IMR-90 (cell line): ENCODE measurements at regions not wholly inside any gene's neighbourhood (a gene's known extent, or its start where the extent isn't known, plus 50 kb on each side); places are given as distances from the start of the nearest gene placed in this dataset.

Source experiments
- ATAC-seq: fragments of 200-7000 bp; cut with Tn5 transposase; 2 replicates; pipeline ENCODE4 v1.9.1; 2020; ENCODE audit warnings: low read depth, mild to moderate bottlenecking, moderate library complexity
- BruUV-seq: library from RNA; stranded (reverse); fragments of 400-500 nt; replicated peaks from 2 replicates; lab custom pipeline; 2021; lab: Mats Ljungman, UMichigan
- CTCF ChIA-PET: fragments of 300-600 bp; formaldehyde crosslinking; extraction: SDS; loops from one replicate; lab custom pipeline; 2021; ENCODE audit warnings: antibody characterized with exemption; lab: Yijun Ruan, JAX
- POLR2A ChIA-PET: fragments of 300-600 bp; sonication (Branson Sonifier 250); formaldehyde crosslinking; loops from one replicate; lab custom pipeline; 2022; ENCODE audit warnings: antibody characterized with exemption; ENCODE audit not compliant: unreplicated experiment; lab: Charles Lee
- DNase-seq: peaks from one replicate; pipeline ENCODE4 v3.0.0; 2013
- H2AFZ ChIP-seq: replicated peaks from 2 replicates; pipeline ENCODE3; 2013; ENCODE audit warnings: low read length, mild to moderate bottlenecking; ENCODE audit not compliant: poor library complexity
- H2AK5ac ChIP-seq: 2 replicates; pipeline ENCODE4 v1.6.1; 2013; ENCODE audit warnings: low read depth, low read length, inconsistent platforms
- H2AK9ac ChIP-seq: replicated peaks from 2 replicates; pipeline ENCODE3; 2013; ENCODE audit warnings: mild to moderate bottlenecking, low read depth, low read length, moderate library complexity; ENCODE audit not compliant: poor library complexity
- H2BK120ac ChIP-seq: 2 replicates; pipeline ENCODE4 v1.6.1; 2013; ENCODE audit warnings: low read depth, low read length, inconsistent platforms
- H2BK15ac ChIP-seq: 3 replicates; pipeline ENCODE4 v1.6.1; 2013; ENCODE audit warnings: low read depth, low read length, inconsistent platforms
- H2BK20ac ChIP-seq: 2 replicates; pipeline ENCODE4 v1.6.1; 2013; ENCODE audit warnings: low read depth, mild to moderate bottlenecking, inconsistent platforms, low read length, moderate library complexity
- H2BK5ac ChIP-seq: 2 replicates; pipeline ENCODE4 v1.6.1; 2013; ENCODE audit warnings: mild to moderate bottlenecking, low read depth, low read length, inconsistent platforms; ENCODE audit not compliant: poor library complexity, severe bottlenecking
- H3K14ac ChIP-seq: replicated peaks from 2 replicates; pipeline ENCODE4 v1.6.1; 2013; ENCODE audit warnings: low read depth, low read length, inconsistent platforms
- H3K18ac ChIP-seq: 2 replicates; pipeline ENCODE4 v1.6.1; 2013; ENCODE audit warnings: low read depth, low read length, control low read depth
- H3K23ac ChIP-seq: 2 replicates; pipeline ENCODE4 v1.6.1; 2013; ENCODE audit warnings: low read depth, low read length, inconsistent platforms
- H3K27ac ChIP-seq: 2 replicates; pipeline ENCODE4 v1.5.1; 2013; ENCODE audit warnings: mild to moderate bottlenecking, control low read depth, low read length; ENCODE audit not compliant: insufficient read depth
- H3K27me3 ChIP-seq: 2 replicates; pipeline ENCODE4 v1.6.1; 2013; ENCODE audit warnings: low read length; ENCODE audit not compliant: control insufficient read depth, insufficient read depth
- H3K36me3 ChIP-seq: 2 replicates; pipeline ENCODE4 v1.6.1; 2013; ENCODE audit warnings: low read length, mixed read lengths; ENCODE audit not compliant: control insufficient read depth, insufficient read depth
- H3K4ac ChIP-seq: 2 replicates; pipeline ENCODE4 v1.6.1; 2013; ENCODE audit warnings: low read depth, low read length, inconsistent platforms
- H3K4me1 ChIP-seq: 2 replicates; pipeline ENCODE4 v1.6.1; 2013; ENCODE audit warnings: low read length, mixed read lengths; ENCODE audit not compliant: control insufficient read depth, insufficient read depth
- H3K4me2 ChIP-seq: 2 replicates; pipeline ENCODE4 v1.6.1; 2013; ENCODE audit warnings: low read depth, mild to moderate bottlenecking, control low read depth, low read length, moderate library complexity
- H3K4me3 ChIP-seq: 2 replicates; pipeline ENCODE4 v1.5.1; 2013; ENCODE audit warnings: low read depth, mild to moderate bottlenecking, control low read depth, low read length, moderate library complexity; ENCODE audit not compliant: insufficient read depth
- H3K56ac ChIP-seq: 2 replicates; pipeline ENCODE4 v1.6.1; 2013; ENCODE audit warnings: low read length, inconsistent platforms; ENCODE audit not compliant: insufficient read depth; ENCODE audit errors: extremely low read depth
- H3K79me1 ChIP-seq, 2 experiments: 2 replicates each; pipeline ENCODE4 v1.6.1; 2013; ENCODE audit warnings: low read length in 2 of 2, inconsistent platforms in 1 of 2, low read depth in 1 of 2
- H3K9ac ChIP-seq: 2 replicates; pipeline ENCODE4 v1.6.1; 2013; ENCODE audit warnings: low read depth, low read length, control low read depth
- H3K9me1 ChIP-seq: 2 replicates; pipeline ENCODE4 v1.6.1; 2013; ENCODE audit warnings: low read length, inconsistent platforms; ENCODE audit not compliant: insufficient read depth
- H3K9me3 ChIP-seq: 2 replicates; pipeline ENCODE4 v1.6.1; 2013; ENCODE audit warnings: low read length; ENCODE audit not compliant: control insufficient read depth, insufficient read depth
- H4K20me1 ChIP-seq: 2 replicates; pipeline ENCODE4 v1.6.1; 2013; ENCODE audit warnings: low read length, inconsistent platforms; ENCODE audit not compliant: insufficient read depth
- H4K5ac ChIP-seq: 2 replicates; pipeline ENCODE4 v1.6.1; 2013; ENCODE audit warnings: mild to moderate bottlenecking, low read depth, low read length, control low read depth
- H4K8ac ChIP-seq, 2 experiments: 2 replicates each; pipeline ENCODE4 v1.6.1; 2013; ENCODE audit warnings: low read depth in 2 of 2, low read length in 2 of 2, control low read depth in 1 of 2, inconsistent platforms in 1 of 2
- H4K91ac ChIP-seq: 2 replicates; pipeline ENCODE4 v1.6.1; 2013; ENCODE audit warnings: low read depth, low read length, inconsistent platforms; ENCODE audit not compliant: insufficient read depth
- BHLHE40 ChIP-seq: fragments of 150-350 bp; IDR thresholded peaks from 2 replicates; pipeline ENCODE4 v1.6.1; 2016; ENCODE audit warnings: mild to moderate bottlenecking, low read depth, low read length
- CEBPB ChIP-seq: IDR thresholded peaks from 2 replicates; pipeline ENCODE4 v1.6.1; 2012; ENCODE audit warnings: low read depth, low read length, improper control_type of control experiment
- CHD1 ChIP-seq: IDR thresholded peaks from 2 replicates; pipeline ENCODE4 v1.6.1; 2012; ENCODE audit warnings: low read depth, low read length, improper control_type of control experiment
- FOS ChIP-seq: fragments of 150-350 bp; IDR thresholded peaks from 2 replicates; pipeline ENCODE4 v1.6.1; 2016; ENCODE audit warnings: low read depth, low read length
- MAFK ChIP-seq: IDR thresholded peaks from 2 replicates; pipeline ENCODE4 v1.6.1; 2012; ENCODE audit warnings: low read depth, low read length, improper control_type of control experiment
- MAZ ChIP-seq: IDR thresholded peaks from 2 replicates; pipeline ENCODE4 v1.6.1; 2012; ENCODE audit warnings: low read depth, mild to moderate bottlenecking, low read length, improper control_type of control experiment, moderate library complexity, borderline replicate concordance
- MXI1 ChIP-seq: IDR thresholded peaks from 2 replicates; pipeline ENCODE4 v1.6.1; 2012; ENCODE audit warnings: low read depth, mild to moderate bottlenecking, low read length, moderate library complexity, borderline replicate concordance
- POLR2A ChIP-seq: IDR thresholded peaks from 2 replicates; pipeline ENCODE4 v1.6.1; 2012; ENCODE audit warnings: mild to moderate bottlenecking, low read depth, low read length
- RAD21 ChIP-seq: IDR thresholded peaks from 2 replicates; pipeline ENCODE4 v1.6.1; 2012; ENCODE audit warnings: low read length, improper control_type of control experiment
- RCOR1 ChIP-seq: IDR thresholded peaks from 2 replicates; pipeline ENCODE4 v1.6.1; 2012; ENCODE audit warnings: mild to moderate bottlenecking, low read length, improper control_type of control experiment; ENCODE audit not compliant: insufficient replicate concordance
- RFX5 ChIP-seq: IDR thresholded peaks from 2 replicates; pipeline ENCODE4 v1.8.0; 2012; ENCODE audit warnings: low read depth, mild to moderate bottlenecking, low read length, moderate library complexity
- SMC3 ChIP-seq: fragments of 150-350 bp; IDR thresholded peaks from 2 replicates; pipeline ENCODE4 v1.6.1; 2016; ENCODE audit warnings: low read depth, mild to moderate bottlenecking, antibody characterized with exemption, low read length, moderate library complexity
- WGBS, 2 experiments: methylation state at CpG; one replicate each; pipeline versions ENCODE4 v1.1.5 to v1.1.7; 2013; ENCODE audit warnings: missing lambda C conversion rate in 2 of 2; ENCODE audit not compliant: insufficient read length in 1 of 2; ENCODE audit errors: extremely low coverage in 2 of 2; 5-methylcytosine and 5-hydroxymethylcytosine counted together
- dilution Hi-C: fragments of 300-500 bp; cut with HindIII; formaldehyde crosslinking; loops from one replicate; pipeline ENCODE4 v1.14.3; 2018; ENCODE audit warnings: low sequenced_read_pairs; ENCODE audit not compliant: unreplicated experiment
- in situ Hi-C: fragments of 300-500 bp; cut with MboI; formaldehyde crosslinking; loops from 3 replicates; pipeline ENCODE4 v1.14.3; 2019; ENCODE audit warnings: low sequenced_read_pairs, inconsistent platforms, mixed read lengths
- intact Hi-C: fragments of 100-400 bp; cut with micrococcal nuclease; formaldehyde crosslinking; loops from 2 replicates; pipeline ENCODE4 v1.10.0; 2022
- TF ChIP-seq, protein P1 (sequence below): conservative IDR thresholded peaks from 2 replicates; pipeline ENCODE4 v1.5.1; 2012; ENCODE audit warnings: mild to moderate bottlenecking, low read depth, low read length, improper control_type of control experiment
- TF ChIP-seq, protein P2 (sequence below): fragments of 150-350 bp; IDR thresholded peaks from 2 replicates; pipeline ENCODE4 v1.6.1; 2017; ENCODE audit warnings: mild to moderate bottlenecking, antibody characterized with exemption, low read length, low read depth
- TF ChIP-seq, protein P3 (sequence below): fragments of 150-350 bp; IDR thresholded peaks from 2 replicates; pipeline ENCODE4 v1.6.1; 2016; ENCODE audit warnings: low read depth, mild to moderate bottlenecking, low read length, moderate library complexity, borderline replicate concordance

DNA sequence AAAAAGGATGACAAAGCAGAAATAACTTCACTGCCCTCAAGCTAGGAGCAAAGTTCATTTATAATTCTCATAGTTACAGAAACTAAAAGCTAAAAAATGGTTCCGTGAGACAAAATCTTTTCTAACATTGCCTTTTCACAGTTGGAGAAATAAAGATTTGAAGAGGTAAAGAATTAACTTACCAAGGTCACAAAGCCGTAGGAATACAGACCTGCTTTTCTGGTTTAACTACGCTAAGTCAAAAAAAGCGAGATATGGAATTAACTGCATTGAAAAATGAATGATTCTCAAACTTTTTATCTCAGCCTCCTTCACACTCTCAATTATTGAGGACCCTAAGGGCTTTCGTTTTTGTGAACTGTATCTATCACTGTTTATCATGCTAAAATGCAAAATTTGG lies 95.3 kb downstream of the SLC17A6 start:
- Histone ChIP-seq H3K4me3 (no peak overlapping the region), H4K20me1 (no peaks in the 10 kb centered on the region), H3K14ac (no peak overlapping the region), H2AK9ac (no peak overlapping the region), H4K5ac (no peak overlapping the region), H4K91ac (no peak overlapping the region), H2AK5ac (no peak overlapping the region), H2BK5ac (no peak overlapping the region), H3K4me1 (0 out of 2 replicates have a peak, but pooled peaks cover 1% of the 10 kb centered on the region), H2BK120ac (no peak overlapping the region), H4K8ac (no peak overlapping the region), H2BK15ac (no peak overlapping the region), H3K9ac (no peak overlapping the region), H3K27me3 (no peaks in the 10 kb centered on the region), H3K4me2 (no peak overlapping the region), H3K23ac (no peak overlapping the region), H3K56ac (no peak overlapping the region), H3K4ac (no peak overlapping the region), H2AFZ (no peak overlapping the region), H2BK20ac (no peak overlapping the region), H3K9me3 (no peaks in the 10 kb centered on the region), H3K18ac (no peak overlapping the region), H3K9me1 (no peaks in the 10 kb centered on the region), H3K79me1 (no peaks in the 10 kb centered on the region), H3K27ac (no peak overlapping the region), H3K36me3 (no peaks in the 10 kb centered on the region)
- in situ Hi-C loops (no loop called here), intact Hi-C loops (no loop called here), dilution Hi-C loops (no loop called here)
- BruUV-seq = no TSS peak
- no CpG with 5 or more reads among the region's 5 CpGs for WGBS, 2 experiments
- ChIA-PET CTCF (no interaction called here), POLR2A (no interaction called here)
- no peak for DNase-seq
- ATAC-seq = no peak
- TF ChIP-seq POLR2A (no peak), CHD1 (no peak), MAFK (no peak), RCOR1 (no peak), MAZ (no peak), FOS (no peak), MXI1 (no peak), BHLHE40 (no peak), SMC3 (no peak), RAD21 (no peak), RFX5 (no peak), CEBPB (no peak)
- TF ChIP-seq, protein P1, sequence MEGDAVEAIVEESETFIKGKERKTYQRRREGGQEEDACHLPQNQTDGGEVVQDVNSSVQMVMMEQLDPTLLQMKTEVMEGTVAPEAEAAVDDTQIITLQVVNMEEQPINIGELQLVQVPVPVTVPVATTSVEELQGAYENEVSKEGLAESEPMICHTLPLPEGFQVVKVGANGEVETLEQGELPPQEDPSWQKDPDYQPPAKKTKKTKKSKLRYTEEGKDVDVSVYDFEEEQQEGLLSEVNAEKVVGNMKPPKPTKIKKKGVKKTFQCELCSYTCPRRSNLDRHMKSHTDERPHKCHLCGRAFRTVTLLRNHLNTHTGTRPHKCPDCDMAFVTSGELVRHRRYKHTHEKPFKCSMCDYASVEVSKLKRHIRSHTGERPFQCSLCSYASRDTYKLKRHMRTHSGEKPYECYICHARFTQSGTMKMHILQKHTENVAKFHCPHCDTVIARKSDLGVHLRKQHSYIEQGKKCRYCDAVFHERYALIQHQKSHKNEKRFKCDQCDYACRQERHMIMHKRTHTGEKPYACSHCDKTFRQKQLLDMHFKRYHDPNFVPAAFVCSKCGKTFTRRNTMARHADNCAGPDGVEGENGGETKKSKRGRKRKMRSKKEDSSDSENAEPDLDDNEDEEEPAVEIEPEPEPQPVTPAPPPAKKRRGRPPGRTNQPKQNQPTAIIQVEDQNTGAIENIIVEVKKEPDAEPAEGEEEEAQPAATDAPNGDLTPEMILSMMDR = no peak
- TF ChIP-seq, protein P2, sequence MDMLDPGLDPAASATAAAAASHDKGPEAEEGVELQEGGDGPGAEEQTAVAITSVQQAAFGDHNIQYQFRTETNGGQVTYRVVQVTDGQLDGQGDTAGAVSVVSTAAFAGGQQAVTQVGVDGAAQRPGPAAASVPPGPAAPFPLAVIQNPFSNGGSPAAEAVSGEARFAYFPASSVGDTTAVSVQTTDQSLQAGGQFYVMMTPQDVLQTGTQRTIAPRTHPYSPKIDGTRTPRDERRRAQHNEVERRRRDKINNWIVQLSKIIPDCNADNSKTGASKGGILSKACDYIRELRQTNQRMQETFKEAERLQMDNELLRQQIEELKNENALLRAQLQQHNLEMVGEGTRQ = no peak
- TF ChIP-seq, protein P3, sequence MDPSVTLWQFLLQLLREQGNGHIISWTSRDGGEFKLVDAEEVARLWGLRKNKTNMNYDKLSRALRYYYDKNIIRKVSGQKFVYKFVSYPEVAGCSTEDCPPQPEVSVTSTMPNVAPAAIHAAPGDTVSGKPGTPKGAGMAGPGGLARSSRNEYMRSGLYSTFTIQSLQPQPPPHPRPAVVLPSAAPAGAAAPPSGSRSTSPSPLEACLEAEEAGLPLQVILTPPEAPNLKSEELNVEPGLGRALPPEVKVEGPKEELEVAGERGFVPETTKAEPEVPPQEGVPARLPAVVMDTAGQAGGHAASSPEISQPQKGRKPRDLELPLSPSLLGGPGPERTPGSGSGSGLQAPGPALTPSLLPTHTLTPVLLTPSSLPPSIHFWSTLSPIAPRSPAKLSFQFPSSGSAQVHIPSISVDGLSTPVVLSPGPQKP = no peak
